NCI-H2081 treated with DMSO at 0.1 percent for 48 hours (cell line): ENCODE measurements at regions not wholly inside any gene's neighbourhood (a gene's known extent, or its start where the extent isn't known, plus 50 kb on each side); places are given as distances from the start of the nearest gene placed in this dataset.
"Not testable (repeated sequence)": the region's sequence is repeated elsewhere in the genome, so short reads cannot be mapped to it uniquely, and the experiment has no call there.

Experiments
- DNase-seq: peaks from one replicate; lab custom pipeline; 2025; lab: John Stamatoyannopoulos, UW

- DNase-seq = no peak
Observed at GRCh38 chr10:53075469-53075868, 302.9 kb upstream of the MBL2 start.

- DNase-seq = no peak
Observed at GRCh38 chr10:53072144-53072543, 299.6 kb upstream of the MBL2 start.

DNA sequence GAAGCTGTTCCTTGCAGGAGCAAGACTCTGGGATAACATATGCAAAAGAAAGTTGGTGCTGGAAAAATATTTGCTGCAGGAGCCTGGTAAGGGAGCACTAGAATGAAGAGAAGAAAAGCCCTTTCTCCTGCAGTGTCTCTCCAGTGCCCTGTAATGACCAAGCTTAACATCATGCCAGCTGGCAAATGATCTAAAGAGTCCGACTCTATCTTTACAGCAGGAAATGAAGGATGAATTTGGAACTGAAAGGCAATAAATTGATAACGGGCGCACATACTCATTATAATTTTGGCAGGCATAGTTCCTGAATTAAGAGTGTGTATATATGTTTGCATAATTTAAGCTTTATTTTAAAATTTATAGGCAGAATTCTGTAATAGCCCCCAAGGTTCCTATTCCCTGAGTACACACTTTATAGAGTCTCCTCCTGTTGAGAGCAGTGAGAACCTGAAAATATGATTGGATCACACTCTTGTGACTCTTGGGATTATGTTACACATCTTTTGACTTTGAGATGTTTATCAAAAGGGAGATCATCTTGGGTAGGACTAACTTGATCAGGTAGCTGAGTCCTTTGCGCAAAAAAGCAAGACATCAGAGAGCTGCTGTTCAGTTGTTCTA, 299.0 kb upstream of the MBL2 start:
- peak; percentile 0 for DNase-seq

GRCh38 chr10:53069013-53069412, 296.4 kb upstream of the MBL2 start:
- DNase-seq = no peak

DNA sequence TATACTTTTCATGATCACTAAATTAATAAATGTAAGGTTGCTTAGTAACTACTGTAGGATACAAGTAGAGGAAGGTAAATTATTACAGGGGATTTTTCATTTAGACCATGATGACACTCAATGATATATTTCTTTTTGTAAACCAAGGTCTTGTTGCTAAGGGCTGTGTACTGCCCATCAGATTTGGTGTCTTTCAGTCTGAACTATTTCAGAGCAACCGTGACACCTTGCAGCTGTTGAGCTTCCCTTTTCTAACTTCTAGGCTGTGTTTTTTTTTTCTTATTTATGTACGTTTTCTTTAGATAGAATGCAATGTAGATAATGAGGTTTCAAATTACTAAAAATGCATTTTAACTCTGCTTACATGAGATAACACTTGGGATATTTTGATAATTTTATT, 292.0 kb upstream of the MBL2 start:
- no peak for DNase-seq

DNA sequence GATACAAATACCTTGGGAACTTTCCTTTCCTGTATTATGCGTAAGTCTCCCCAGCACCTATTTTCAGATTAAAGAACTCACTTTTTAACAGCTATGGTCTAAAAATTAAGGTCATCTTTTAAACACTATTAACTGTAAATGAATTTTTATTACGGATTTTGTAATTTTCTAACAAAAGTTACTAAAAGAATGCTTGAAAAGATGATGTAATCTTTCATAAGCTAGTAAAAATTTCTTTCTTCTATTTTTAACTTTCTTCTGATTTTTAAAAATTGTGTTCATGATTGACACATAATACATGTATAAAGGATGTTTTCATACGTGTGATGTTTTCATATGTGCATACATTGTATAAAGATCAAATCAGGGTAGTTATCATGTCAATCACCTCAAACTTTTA, 291.2 kb upstream of the MBL2 start:
- no peak for DNase-seq

DNA sequence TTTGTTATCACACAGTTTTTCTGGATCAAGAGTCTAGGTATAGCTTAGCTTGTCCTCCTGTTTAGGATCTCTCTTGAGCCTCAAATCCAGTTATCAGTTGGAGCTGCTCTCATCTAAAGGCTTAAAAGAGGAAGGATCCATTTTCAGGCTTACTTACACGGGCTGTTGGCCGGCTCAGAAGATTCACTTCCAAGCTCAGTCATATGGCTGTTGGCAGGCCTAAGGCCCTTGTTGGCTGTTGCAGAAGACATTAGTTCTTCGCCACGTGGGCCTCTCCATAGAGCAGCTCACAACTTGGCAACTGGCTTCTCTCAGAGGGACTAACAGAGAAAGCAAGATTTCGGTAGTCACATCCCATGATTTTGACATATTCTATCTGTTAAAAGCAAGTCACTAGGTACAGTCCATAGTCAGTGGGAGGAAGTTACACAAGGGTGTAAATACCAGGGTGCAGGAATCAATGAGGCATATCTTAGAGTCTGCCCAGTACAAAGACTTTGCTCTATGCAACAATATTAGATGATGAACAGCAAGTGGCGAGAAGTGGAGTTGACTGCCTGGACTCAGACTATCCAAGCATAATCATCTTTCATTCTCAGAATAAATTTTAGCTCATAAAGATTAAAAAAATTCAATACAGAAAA, 280.1 kb upstream of the MBL2 start:
- DNase-seq = no peak

GRCh38 chr10:53045315-53045714, 272.7 kb upstream of the MBL2 start:
- DNase-seq = no peak

DNA sequence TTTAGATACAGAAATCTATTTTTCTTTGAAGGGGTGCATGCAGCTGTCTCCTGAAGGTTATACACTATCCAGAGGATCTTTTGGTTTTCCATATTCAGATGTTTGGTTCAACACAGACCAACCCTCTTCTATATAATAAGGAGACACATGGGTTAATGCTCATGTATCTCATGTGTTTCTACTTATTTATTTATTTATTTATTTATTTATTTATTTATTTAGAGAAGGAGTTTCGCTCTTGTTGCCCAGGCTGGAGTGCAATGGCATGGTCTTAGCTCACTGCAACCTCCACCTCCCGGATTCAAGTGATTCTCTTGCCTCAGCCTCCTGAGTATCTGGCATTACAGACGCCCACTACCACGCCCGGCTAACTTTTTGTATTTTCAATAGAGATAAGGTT, 263.2 kb upstream of the MBL2 start:
- DNase-seq = not testable (repeated sequence)

GRCh38 chr10:53033396-53033795, 260.8 kb upstream of the MBL2 start:
- DNase-seq = no peak

DNA sequence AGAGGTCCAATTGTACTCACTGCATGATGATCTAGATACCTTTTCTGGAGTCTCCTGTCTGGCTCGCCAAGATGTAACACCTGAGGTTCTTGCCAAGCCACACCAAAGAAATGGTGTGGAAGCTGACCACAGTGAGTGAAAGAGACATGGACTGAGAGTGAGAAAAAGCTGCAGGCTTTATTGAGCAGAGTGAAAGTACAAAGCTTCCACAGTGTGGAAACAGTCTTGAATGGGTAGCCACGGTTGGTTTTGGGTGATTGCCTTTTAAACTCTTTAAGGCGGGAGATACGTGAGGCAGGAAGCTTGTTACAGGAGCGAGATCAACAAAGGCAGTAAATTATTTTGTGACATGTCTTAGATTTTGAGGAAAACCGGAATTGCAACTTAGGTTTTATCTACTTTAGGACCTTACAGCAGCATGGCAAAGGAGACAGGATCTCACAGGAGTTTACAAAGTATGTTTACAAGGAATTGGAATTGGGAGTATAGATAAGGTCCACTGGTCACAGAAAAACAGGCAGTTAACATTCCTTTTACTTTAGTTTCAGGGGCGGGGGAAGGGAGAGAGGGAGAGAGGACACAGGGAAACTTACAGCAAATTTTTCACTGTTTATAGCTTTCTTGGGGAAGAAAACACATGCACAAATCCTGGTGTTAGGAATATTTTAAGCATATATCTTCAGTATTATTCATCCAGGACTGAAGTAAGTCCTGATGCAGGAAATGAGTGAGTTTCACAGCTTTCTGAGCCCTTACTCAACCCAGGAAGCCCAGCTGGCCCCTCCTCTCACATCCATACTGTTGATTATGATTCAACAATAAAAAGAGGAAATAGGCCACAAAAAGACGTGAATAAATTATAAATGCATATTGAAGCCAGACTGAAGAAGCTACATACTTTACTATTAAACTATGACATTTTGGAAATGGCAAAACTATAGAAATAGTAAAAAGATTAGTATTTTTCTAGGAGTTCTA, 257.6 kb upstream of the MBL2 start:
- not testable (repeated sequence) for DNase-seq

DNA sequence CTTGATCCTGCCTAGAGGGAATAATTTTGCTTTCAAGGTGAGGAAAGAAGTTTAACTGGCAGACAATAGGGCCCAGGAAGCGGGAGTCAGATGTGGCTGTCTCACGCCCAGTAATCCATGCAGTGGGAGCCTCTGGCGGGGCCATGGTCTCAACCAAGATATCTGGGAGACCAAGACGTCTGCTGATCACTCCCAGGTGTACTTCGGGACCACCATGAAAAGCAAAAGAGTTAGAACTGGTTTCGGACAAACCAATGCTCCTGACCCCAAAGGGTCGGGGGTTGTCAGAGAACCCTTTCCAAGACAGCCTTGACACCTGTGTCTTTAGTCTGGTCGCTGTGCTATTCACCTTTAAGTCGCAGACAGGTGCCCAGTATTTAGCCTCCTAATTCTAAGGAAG, 256.9 kb upstream of the MBL2 start:
- no peak for DNase-seq

DNA sequence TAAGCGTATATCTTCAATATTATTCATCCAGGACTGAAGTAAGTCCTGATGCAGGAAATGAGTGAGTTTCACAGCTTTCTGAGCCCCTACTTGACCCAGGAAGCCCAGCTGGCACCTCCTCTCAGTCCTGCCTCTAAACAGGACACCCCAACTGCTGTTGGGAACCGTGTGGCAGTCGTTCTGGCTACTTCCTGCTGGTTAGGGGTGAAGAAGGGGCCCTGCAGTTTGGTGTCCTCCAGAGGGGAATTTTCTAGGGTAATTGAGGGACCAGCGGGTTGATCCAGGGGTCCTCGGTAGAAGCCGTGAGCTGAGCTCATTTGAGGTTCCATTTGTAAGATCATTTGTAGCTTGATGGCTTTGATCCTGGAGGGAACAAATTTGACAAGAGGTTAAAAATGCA, 253.2 kb upstream of the MBL2 start:
- DNase-seq = not testable (repeated sequence)

- no peak for DNase-seq
Observed at GRCh38 chr10:53025172-53025711, 252.7 kb upstream of the MBL2 start.

DNA sequence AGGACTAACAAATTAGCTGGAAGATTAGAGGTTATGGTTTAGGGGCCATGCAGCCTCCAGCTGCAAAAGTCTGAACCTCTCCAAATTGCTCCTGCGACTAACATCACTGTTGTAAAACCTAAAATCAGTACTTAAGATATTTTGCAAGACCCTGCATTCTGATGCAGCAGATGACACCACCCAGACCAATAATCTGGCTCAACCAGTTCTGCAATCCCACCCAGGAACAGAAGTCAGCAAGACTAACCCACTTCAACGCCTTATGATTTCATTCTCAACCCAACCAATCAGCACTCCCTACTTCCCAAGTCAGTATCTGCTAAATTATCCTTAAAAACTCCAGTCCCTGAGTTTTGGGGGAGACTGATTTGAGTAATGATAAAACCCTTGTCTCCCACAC, 250.8 kb upstream of the MBL2 start:
- DNase-seq = no peak

DNA sequence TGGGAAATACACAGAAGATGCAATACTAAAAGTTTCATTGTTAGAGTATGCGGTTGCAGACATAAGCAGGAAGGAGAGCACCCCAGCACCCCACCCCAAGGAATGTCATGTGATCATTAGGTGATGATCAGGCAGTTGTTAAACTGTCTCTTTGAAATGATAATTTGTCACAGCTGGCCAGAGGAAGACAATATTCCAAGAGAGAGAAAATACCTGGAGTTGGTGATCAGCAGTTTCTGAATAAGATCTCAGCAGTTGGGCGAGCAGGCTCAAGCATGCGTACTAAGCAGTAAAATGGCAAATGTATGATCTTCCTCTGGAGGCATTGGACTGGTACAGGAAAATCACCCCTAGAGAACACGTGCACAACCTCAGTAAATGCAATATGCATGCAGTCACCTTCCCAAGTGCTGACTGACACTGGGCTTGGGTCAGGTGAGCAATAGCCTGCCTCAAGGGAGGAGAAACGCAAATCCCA, 250.1 kb upstream of the MBL2 start:
- DNase-seq = no peak

GRCh38 chr10:53013201-53013810, 240.7 kb upstream of the MBL2 start:
- no peak for DNase-seq

DNA sequence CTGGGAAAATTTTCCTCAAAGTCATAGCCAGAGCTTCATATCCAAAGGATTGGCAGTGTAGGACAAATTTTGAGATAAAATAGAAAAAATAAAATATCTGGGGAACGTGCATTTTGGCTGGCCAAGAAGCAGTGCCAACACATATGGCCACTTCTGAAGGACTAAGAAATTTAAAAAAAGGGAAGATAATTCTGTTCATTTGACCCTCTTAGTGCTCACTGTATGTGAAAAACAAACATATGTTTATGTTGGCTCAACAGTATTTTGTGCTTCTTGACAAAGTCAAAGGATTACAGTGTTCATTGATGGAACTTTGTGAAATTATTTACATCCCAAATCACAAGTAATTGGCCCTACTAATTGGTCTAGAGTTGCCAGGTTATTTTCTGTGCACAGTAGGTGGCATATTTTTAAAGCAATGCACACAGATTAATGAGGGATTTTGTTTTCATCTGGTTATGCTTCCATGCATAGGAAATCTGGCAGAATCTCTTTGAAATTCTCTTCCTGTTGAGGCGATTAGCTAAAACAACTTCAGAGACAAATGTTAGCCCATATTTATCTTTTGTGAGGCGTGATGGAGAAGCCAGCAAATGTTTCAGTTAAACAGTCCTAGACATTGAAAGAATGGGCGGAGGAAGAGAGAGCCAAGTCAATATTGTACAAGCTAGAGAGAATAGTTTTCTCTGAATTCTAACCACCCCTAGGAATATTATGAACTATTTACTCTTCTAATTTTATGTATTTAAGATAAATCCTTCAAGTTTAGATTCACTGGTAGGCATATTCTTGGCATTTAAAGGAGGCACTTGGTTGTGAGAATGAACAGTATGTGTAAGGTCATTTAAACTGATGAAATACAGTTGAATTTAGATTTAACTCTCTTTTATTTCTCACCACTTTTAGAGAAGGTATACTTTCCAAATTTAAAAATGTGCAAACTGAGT, 237.7 kb upstream of the MBL2 start:
- peak; percentile 51 for DNase-seq

- DNase-seq = no peak
Observed at GRCh38 chr10:53007527-53007842, 234.9 kb upstream of the MBL2 start.

GRCh38 chr10:53006663-53007526, 234.3 kb upstream of the MBL2 start:
- DNase-seq = no peak
